T1000 (cell line): ENCODE measurements at regions not wholly inside any gene's neighbourhood (a gene's known extent, or its start where the extent isn't known, plus 50 kb on each side); places are given as distances from the start of the nearest gene placed in this dataset.

ENCODE experiments used
- DNase-seq: peaks from one replicate; lab custom pipeline; 2025; ENCODE audit warnings: mixed read lengths; lab: John Stamatoyannopoulos, UW

GRCh38 chr11:103668859-103669258 lies 367.6 kb upstream of the DDI1 start:
- DNase-seq = no peak

GRCh38 chr11:103671143-103671651 lies 365.2 kb upstream of the DDI1 start:
- no peak for DNase-seq

GRCh38 chr11:103673773-103674172 lies 362.7 kb upstream of the DDI1 start:
- no peak for DNase-seq

- DNase-seq = no peak
Observed at GRCh38 chr11:103676413-103676812, 360.0 kb upstream of the DDI1 start.

GRCh38 chr11:103680826-103681225 lies 355.6 kb upstream of the DDI1 start:
- DNase-seq = no peak

- no peak for DNase-seq
Observed at GRCh38 chr11:103681855-103682254, 354.6 kb upstream of the DDI1 start.

- DNase-seq = no peak
Observed at GRCh38 chr11:103682318-103683184, 353.9 kb upstream of the DDI1 start.

- DNase-seq = no peak
Observed at GRCh38 chr11:103683576-103683975, 352.9 kb upstream of the DDI1 start.

GRCh38 chr11:103688924-103689323 lies 347.5 kb upstream of the DDI1 start:
- no peak for DNase-seq

GRCh38 chr11:103690356-103690755 lies 346.1 kb upstream of the DDI1 start:
- DNase-seq = no peak

- no peak for DNase-seq
Observed at GRCh38 chr11:103696123-103696522, 340.3 kb upstream of the DDI1 start.

GRCh38 chr11:103699216-103699615 lies 337.2 kb upstream of the DDI1 start:
- no peak for DNase-seq

- DNase-seq = no peak
Observed at GRCh38 chr11:103699656-103700055, 336.8 kb upstream of the DDI1 start.

GRCh38 chr11:103700622-103701021 lies 335.8 kb upstream of the DDI1 start:
- DNase-seq = no peak

GRCh38 chr11:103703437-103703836 lies 333.0 kb upstream of the DDI1 start:
- no peak for DNase-seq

- DNase-seq = no peak
Observed at GRCh38 chr11:103703954-103704353, 332.5 kb upstream of the DDI1 start.

GRCh38 chr11:103705642-103706041 lies 330.8 kb upstream of the DDI1 start:
- no peak for DNase-seq

GRCh38 chr11:103709371-103709770 lies 327.1 kb upstream of the DDI1 start:
- DNase-seq = no peak

GRCh38 chr11:103714246-103714645 lies 322.2 kb upstream of the DDI1 start:
- DNase-seq = no peak

GRCh38 chr11:103716363-103716762 lies 320.1 kb upstream of the DDI1 start:
- no peak for DNase-seq

GRCh38 chr11:103727262-103727661 lies 309.2 kb upstream of the DDI1 start:
- DNase-seq = no peak

GRCh38 chr11:103729617-103730016 lies 306.8 kb upstream of the DDI1 start:
- no peak for DNase-seq

- no peak for DNase-seq
Observed at GRCh38 chr11:103730131-103730940, 306.1 kb upstream of the DDI1 start.
